Osteocyte (in vitro differentiated cells): ENCODE measurements at regions not wholly inside any gene's neighbourhood (a gene's known extent, or its start where the extent isn't known, plus 50 kb on each side); places are given as distances from the start of the nearest gene placed in this dataset.

Source experiments
- DNase-seq: peaks from one replicate; pipeline ENCODE4 v3.0.0; 2021; ENCODE audit warnings: mixed read lengths; ENCODE audit not compliant: unreplicated experiment; ENCODE audit errors: extremely low spot score
- H3K27ac Mint-ChIP-seq: one replicate; pipeline ENCODE4 v1.8.0; 2021; ENCODE audit warnings: mild to moderate bottlenecking, mixed read lengths; ENCODE audit not compliant: unreplicated experiment
- H3K27me3 Mint-ChIP-seq: one replicate; pipeline ENCODE4 v1.8.0; 2021; ENCODE audit warnings: mixed read lengths; ENCODE audit not compliant: unreplicated experiment
- H3K36me3 Mint-ChIP-seq: one replicate; pipeline ENCODE4 v1.8.0; 2021; ENCODE audit warnings: mixed read lengths; ENCODE audit not compliant: unreplicated experiment
- H3K4me1 Mint-ChIP-seq: one replicate; pipeline ENCODE4 v1.8.0; 2021; ENCODE audit warnings: mixed read lengths; ENCODE audit not compliant: unreplicated experiment
- H3K4me3 Mint-ChIP-seq: one replicate; pipeline ENCODE4 v1.8.0; 2021; ENCODE audit warnings: mild to moderate bottlenecking, moderate library complexity, mixed read lengths; ENCODE audit not compliant: unreplicated experiment
- H3K9me3 Mint-ChIP-seq: one replicate; pipeline ENCODE4 v1.8.0; 2021; ENCODE audit warnings: mixed read lengths; ENCODE audit not compliant: unreplicated experiment
- microRNA-seq: library from miRNA; unstranded; fragments of <30 nt; microRNA quantifications from one replicate; pipeline ENCODE4 v1.1.0, GENCODE V29; 2020; ENCODE audit not compliant: unreplicated experiment
- TF ChIP-seq, protein P1 (sequence below): fragments of 200-600 bp; sonication (generic); IDR thresholded peaks from 2 replicates; pipeline ENCODE4 v1.5.0; 2021; ENCODE audit warnings: antibody characterized with exemption, mild to moderate bottlenecking, moderate library complexity

DNA sequence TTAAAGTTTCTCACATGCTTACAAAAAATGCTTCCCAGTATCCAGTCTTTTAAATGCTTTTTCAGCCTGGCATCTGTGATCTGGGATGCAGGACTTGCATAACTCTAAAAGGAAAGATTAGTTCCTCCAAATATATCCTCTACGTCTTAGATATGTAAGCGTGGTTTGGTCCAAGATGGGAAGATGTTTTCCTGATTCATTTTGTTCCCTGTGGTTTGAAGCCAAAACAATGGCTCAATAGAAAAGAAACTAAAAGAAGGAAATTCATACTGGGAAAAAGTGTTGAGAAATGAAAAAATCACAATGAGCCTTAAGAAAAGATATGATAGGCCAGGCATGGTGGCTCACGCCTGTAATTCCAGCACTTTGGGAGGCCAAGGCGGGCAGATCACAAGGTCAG, 1002.8 kb downstream of the NAALADL2 start:
- no peak overlapping the region for H3K27ac Mint-ChIP-seq
- DNase-seq: no peak
- TF ChIP-seq, protein P1, sequence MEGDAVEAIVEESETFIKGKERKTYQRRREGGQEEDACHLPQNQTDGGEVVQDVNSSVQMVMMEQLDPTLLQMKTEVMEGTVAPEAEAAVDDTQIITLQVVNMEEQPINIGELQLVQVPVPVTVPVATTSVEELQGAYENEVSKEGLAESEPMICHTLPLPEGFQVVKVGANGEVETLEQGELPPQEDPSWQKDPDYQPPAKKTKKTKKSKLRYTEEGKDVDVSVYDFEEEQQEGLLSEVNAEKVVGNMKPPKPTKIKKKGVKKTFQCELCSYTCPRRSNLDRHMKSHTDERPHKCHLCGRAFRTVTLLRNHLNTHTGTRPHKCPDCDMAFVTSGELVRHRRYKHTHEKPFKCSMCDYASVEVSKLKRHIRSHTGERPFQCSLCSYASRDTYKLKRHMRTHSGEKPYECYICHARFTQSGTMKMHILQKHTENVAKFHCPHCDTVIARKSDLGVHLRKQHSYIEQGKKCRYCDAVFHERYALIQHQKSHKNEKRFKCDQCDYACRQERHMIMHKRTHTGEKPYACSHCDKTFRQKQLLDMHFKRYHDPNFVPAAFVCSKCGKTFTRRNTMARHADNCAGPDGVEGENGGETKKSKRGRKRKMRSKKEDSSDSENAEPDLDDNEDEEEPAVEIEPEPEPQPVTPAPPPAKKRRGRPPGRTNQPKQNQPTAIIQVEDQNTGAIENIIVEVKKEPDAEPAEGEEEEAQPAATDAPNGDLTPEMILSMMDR: no peak
- H3K4me1 Mint-ChIP-seq: peaks cover 14% of the 10 kb centered on the region
- H3K4me3 Mint-ChIP-seq: no peak overlapping the region
- H3K9me3 Mint-ChIP-seq: no peaks in the 10 kb centered on the region
- H3K27me3 Mint-ChIP-seq: no peaks in the 10 kb centered on the region
- no peaks in the 10 kb centered on the region for H3K36me3 Mint-ChIP-seq

Small RNAs in the stretch of these regions (microRNA-seq; reads per million reads assigned to microRNA genes)
- 2.7 reads per million for gene MIR7977
